ENCODE measurements at regions not wholly inside any gene's neighbourhood (a gene's known extent, or its start where the extent isn't known, plus 50 kb on each side); places are given as distances from the start of the nearest gene placed in this dataset.

- no peak for TF ChIP-seq KDM1A (IDR thresholded peaks at IDR 0.05; ENCODE audit: borderline replicate concordance, low read length)
- TF ChIP-seq CTCF (IDR thresholded peaks at IDR 0.05; ENCODE audit: control extremely low read depth in 1 of 3, insufficient read depth in 1 of 3, low read depth in 1 of 3, low read length in 3 of 3): no peak
- no peak for TF ChIP-seq SP1 (IDR thresholded peaks at IDR 0.05; ENCODE audit: low read depth, low read length)
- TF ChIP-seq RNF2 (IDR thresholded peaks at IDR 0.05; ENCODE audit: borderline replicate concordance, low read depth, low read length, missing control alignments, poor library complexity, severe bottlenecking): no peak
- TF ChIP-seq TEAD4 (IDR thresholded peaks at IDR 0.05; ENCODE audit: low read depth, low read length): no peak
- TF ChIP-seq YY1 (IDR thresholded peaks at IDR 0.05; ENCODE audit: low read depth, low read length): no peak
- TF ChIP-seq POLR2A (IDR thresholded peaks at IDR 0.05; ENCODE audit: control extremely low read depth in 1 of 2, low read depth in 2 of 2, low read length in 2 of 2): no peak
- no peak for TF ChIP-seq POLR2AphosphoS5 (IDR thresholded peaks at IDR 0.05; ENCODE audit: low read depth, low read length)
- no peak for TF ChIP-seq CBX5 (IDR thresholded peaks at IDR 0.05; ENCODE audit: low read depth, low read length)
- no peak for TF ChIP-seq NRF1 (IDR thresholded peaks at IDR 0.05; ENCODE audit: low read depth, low read length)
- no peak for TF ChIP-seq ZNF274 (IDR thresholded peaks at IDR 0.05; ENCODE audit: borderline replicate concordance, extremely low read depth, low read length)
- no peak for TF ChIP-seq POU5F1 (IDR thresholded peaks at IDR 0.05; ENCODE audit: low read depth, low read length)
- TF ChIP-seq RFX5 (IDR thresholded peaks at IDR 0.05; ENCODE audit: borderline replicate concordance, low read depth, low read length): no peak
Measured at GRCh38 chr5:6206501-6206900, 171.8 kb downstream of the MED10 start.

All from H1 (cell line).